ENCODE measurements at regions not wholly inside any gene's neighbourhood (a gene's known extent, or its start where the extent isn't known, plus 50 kb on each side); places are given as distances from the start of the nearest gene placed in this dataset.

DNA sequence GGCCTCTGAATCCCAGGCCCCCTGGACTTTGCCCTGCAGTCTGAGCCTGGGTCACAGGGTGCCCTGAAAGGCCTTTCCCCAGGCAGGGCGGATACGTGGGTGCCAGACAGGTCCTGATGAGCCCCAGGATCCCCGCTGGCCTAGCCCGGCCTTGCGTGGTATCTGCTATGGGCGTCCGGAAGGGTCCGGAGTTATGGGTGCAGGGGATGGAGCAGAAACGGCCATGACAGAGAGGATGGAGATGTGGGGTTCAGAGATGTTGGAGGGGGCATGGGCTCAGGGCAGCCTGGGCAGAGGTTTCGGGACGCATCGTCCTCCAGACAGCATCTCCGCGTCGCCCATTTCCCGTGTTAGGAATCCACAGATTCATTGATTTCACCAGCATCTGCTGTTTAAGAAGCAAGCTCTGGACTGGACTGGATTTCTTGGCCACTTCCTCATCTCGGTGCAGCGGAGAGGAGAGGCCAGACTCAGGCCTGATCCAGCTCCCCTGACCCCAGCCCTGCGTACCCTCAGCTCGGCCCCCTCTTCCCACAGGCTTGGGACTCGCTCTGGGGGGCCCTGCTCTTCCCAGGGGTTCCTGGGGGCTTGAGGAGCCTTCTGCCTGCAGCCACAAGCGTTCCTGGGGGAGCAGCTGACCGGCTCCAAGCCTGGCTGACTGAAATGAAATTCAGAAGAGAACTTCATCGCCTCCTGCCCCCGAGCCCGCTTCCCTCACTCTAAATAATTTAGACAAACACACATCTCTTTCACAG lies 86.9 kb upstream of the ADRA2C start:
- no peaks in the 10 kb centered on the region for H3K9me3 Mint-ChIP-seq (ENCODE audit: unreplicated experiment)
- Histone ChIP-seq H3K9me3 (no peaks in the 10 kb centered on the region), H3K4me3 (ENCODE audit: low read depth, low read length) (no peak overlapping the region), H3K27me3 (replicated peaks; ENCODE audit: control insufficient read depth, insufficient read depth, low read length) (no peaks in the 10 kb centered on the region), H3K4me1 (no peaks in the 10 kb centered on the region), H3K36me3 (ENCODE audit: control insufficient read depth, insufficient read depth, low read length) (no peaks in the 10 kb centered on the region)
- TF ChIP-seq, protein P1, sequence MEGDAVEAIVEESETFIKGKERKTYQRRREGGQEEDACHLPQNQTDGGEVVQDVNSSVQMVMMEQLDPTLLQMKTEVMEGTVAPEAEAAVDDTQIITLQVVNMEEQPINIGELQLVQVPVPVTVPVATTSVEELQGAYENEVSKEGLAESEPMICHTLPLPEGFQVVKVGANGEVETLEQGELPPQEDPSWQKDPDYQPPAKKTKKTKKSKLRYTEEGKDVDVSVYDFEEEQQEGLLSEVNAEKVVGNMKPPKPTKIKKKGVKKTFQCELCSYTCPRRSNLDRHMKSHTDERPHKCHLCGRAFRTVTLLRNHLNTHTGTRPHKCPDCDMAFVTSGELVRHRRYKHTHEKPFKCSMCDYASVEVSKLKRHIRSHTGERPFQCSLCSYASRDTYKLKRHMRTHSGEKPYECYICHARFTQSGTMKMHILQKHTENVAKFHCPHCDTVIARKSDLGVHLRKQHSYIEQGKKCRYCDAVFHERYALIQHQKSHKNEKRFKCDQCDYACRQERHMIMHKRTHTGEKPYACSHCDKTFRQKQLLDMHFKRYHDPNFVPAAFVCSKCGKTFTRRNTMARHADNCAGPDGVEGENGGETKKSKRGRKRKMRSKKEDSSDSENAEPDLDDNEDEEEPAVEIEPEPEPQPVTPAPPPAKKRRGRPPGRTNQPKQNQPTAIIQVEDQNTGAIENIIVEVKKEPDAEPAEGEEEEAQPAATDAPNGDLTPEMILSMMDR (IDR thresholded peaks at IDR 0.05; ENCODE audit: insufficient read depth in 1 of 2, low read depth in 1 of 2, low read length in 1 of 2, severe bottlenecking in 1 of 2, unreplicated experiment in 1 of 2) = no peak
- DNase-seq = no peak
- no peaks in the 10 kb centered on the region for H3K36me3 Mint-ChIP-seq (ENCODE audit: insufficient read depth, unreplicated experiment)
- H3K27me3 Mint-ChIP-seq (ENCODE audit: insufficient read depth, unreplicated experiment) = no peaks in the 10 kb centered on the region
- no TSS peak for BruUV-seq (replicated peaks)
- ChIA-PET CTCF (no interaction called here), POLR2A (interaction anchor here (0.5 kb wide), 1 partner anchor 187 kb away, joined by 3 read pairs; no protein-coding TSS in a partner anchor)
- intact Hi-C loops (cut with micrococcal nuclease; ENCODE audit: unreplicated experiment) = no loop called here
- no peak overlapping the region for H3K4me3 Mint-ChIP-seq (ENCODE audit: unreplicated experiment)
- H3K27ac Mint-ChIP-seq (ENCODE audit: unreplicated experiment) = no peak overlapping the region
- H3K4me1 Mint-ChIP-seq (ENCODE audit: low read depth, unreplicated experiment) = peaks cover 6% of the 10 kb centered on the region

GRCh38 chr4:3677748-3678070 lies 88.5 kb upstream of the ADRA2C start:
- no peak for DNase-seq
- Mint-ChIP-seq H3K36me3 (ENCODE audit: insufficient read depth, unreplicated experiment) (no peaks in the 10 kb centered on the region), H3K9me3 (ENCODE audit: unreplicated experiment) (no peaks in the 10 kb centered on the region), H3K4me3 (ENCODE audit: unreplicated experiment) (no peak overlapping the region), H3K27ac (ENCODE audit: unreplicated experiment) (peak overlapping the region; percentile 27), H3K27me3 (ENCODE audit: insufficient read depth, unreplicated experiment) (no peaks in the 10 kb centered on the region), H3K4me1 (ENCODE audit: low read depth, unreplicated experiment) (peaks cover 6% of the 10 kb centered on the region)
- CTCF ChIA-PET = no interaction called here
- H3K27me3 ChIP-seq (replicated peaks; ENCODE audit: control insufficient read depth, insufficient read depth, low read length) = no peaks in the 10 kb centered on the region
- peaks cover 10% of the 10 kb centered on the region for H3K9me3 ChIP-seq
- POLR2A ChIA-PET = no interaction called here
- TF ChIP-seq, protein P1 (IDR thresholded peaks at IDR 0.05; ENCODE audit: insufficient read depth in 1 of 2, low read depth in 1 of 2, low read length in 1 of 2, severe bottlenecking in 1 of 2, unreplicated experiment in 1 of 2) = no peak
- H3K4me3 ChIP-seq (ENCODE audit: low read depth, low read length) = no peak overlapping the region
- BruUV-seq (replicated peaks) = no TSS peak
- no peaks in the 10 kb centered on the region for H3K36me3 ChIP-seq (ENCODE audit: control insufficient read depth, insufficient read depth, low read length)
- intact Hi-C loops (cut with micrococcal nuclease; ENCODE audit: unreplicated experiment) = no loop called here
- H3K4me1 ChIP-seq = peaks cover 1% of the 10 kb centered on the region

DNA sequence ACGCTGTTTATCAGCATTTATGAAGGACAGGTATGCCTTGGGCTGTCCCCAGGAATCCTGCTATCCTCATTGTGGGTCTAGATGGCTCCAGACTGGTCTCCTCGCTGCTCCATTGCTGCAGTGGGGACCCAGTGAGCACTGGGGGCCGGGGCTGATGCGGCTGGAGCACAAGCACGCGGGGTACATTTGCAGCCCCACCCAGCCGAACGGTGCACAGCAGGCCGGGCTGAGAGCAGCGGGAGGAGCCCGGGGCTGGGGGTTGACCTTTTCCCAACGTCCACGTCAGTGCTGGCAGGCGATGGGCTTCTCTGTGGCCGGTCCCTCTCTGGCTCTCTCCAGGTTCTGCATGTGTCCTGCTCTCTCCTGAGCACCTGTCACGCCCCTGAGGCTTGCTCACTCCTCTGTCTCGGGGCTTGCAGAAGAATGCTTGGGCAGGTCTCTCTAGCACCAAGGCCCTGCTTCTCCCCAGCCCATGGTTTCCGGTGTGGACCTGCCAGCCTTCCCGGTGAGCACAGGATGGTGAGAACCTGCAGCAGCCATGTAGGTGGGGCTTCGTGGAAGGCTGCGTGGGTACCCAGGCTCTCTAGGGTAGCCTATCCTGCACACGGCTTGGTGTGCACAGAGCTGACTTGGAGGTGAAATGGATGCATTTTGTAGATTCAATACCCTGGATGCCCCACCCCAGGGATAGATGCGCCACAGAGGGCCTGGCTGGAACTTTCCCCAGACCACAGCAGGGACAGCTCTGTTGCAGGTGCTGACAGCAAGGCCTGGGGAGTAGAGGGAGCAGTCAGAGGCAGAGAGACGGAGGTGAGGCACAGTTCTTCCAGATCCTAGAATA lies 89.1 kb upstream of the ADRA2C start:
- ChIA-PET CTCF (no interaction called here), POLR2A (no interaction called here)
- Histone ChIP-seq H3K9me3 (peaks cover 13% of the 10 kb centered on the region), H3K36me3 (ENCODE audit: control insufficient read depth, insufficient read depth, low read length) (no peaks in the 10 kb centered on the region), H3K4me3 (ENCODE audit: low read depth, low read length) (no peak overlapping the region), H3K4me1 (peaks cover 7% of the 10 kb centered on the region), H3K27me3 (replicated peaks; ENCODE audit: control insufficient read depth, insufficient read depth, low read length) (no peaks in the 10 kb centered on the region)
- DNase-seq = no peak
- Mint-ChIP-seq H3K4me1 (ENCODE audit: low read depth, unreplicated experiment) (peaks cover 12% of the 10 kb centered on the region), H3K9me3 (ENCODE audit: unreplicated experiment) (no peaks in the 10 kb centered on the region), H3K27ac (ENCODE audit: unreplicated experiment) (peak overlapping the region; percentile 61), H3K27me3 (ENCODE audit: insufficient read depth, unreplicated experiment) (no peaks in the 10 kb centered on the region), H3K36me3 (ENCODE audit: insufficient read depth, unreplicated experiment) (no peaks in the 10 kb centered on the region), H3K4me3 (ENCODE audit: unreplicated experiment) (no peak overlapping the region)
- TF ChIP-seq, protein P1 (IDR thresholded peaks at IDR 0.05; ENCODE audit: insufficient read depth in 1 of 2, low read depth in 1 of 2, low read length in 1 of 2, severe bottlenecking in 1 of 2, unreplicated experiment in 1 of 2) = no peak
- no TSS peak for BruUV-seq (replicated peaks)
- intact Hi-C loops (cut with micrococcal nuclease; ENCODE audit: unreplicated experiment) = no loop called here
